ENCODE measurements at regions not wholly inside any gene's neighbourhood (a gene's known extent, or its start where the extent isn't known, plus 50 kb on each side); places are given as distances from the start of the nearest gene placed in this dataset.

DNA sequence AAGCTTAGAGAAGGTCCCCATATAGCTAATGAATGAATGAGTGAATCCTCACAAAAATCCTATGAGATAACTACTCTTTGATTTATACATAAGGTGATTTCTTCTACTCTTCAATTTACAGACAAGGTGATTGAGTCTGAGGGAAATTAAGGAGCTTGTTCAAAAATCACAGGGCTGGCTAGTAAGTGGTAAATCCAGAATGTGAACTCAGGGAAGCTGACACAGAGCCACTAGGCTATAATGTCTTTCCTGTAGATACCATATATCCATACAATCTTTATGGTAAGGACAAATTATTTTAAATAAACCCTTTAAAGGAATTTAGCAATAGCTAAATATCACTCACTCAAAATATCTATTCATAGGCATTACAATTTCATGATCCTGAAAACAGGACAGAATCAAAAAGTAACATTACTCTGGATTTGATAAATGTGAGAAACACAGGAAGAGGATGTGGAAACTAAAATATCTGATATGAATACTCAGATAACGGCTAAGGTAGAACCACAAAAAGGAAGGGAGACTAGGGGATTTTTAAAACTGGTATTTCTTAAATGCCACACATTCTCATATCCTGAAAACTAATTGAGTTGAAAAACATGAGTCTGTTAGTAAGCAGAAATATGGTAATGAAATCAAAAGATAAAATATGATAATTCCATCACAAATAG is 108.2 kb downstream of the NBPF12 start:
- TF ChIP-seq, protein P1, sequence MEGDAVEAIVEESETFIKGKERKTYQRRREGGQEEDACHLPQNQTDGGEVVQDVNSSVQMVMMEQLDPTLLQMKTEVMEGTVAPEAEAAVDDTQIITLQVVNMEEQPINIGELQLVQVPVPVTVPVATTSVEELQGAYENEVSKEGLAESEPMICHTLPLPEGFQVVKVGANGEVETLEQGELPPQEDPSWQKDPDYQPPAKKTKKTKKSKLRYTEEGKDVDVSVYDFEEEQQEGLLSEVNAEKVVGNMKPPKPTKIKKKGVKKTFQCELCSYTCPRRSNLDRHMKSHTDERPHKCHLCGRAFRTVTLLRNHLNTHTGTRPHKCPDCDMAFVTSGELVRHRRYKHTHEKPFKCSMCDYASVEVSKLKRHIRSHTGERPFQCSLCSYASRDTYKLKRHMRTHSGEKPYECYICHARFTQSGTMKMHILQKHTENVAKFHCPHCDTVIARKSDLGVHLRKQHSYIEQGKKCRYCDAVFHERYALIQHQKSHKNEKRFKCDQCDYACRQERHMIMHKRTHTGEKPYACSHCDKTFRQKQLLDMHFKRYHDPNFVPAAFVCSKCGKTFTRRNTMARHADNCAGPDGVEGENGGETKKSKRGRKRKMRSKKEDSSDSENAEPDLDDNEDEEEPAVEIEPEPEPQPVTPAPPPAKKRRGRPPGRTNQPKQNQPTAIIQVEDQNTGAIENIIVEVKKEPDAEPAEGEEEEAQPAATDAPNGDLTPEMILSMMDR (IDR thresholded peaks at IDR 0.05; ENCODE audit: borderline replicate concordance, insufficient read depth, low read depth, low read length): no peak
- no peak overlapping the region for H3K4me3 ChIP-seq (ENCODE audit: low read depth, low read length)
